Stimulated activated CD8-positive, alpha-beta memory T cell treated with anti-CD3 and anti-CD28 coated beads, Interleukin-4, amount 100 ng/mL, for 1 hour (primary cell): ENCODE measurements at regions not wholly inside any gene's neighbourhood (a gene's known extent, or its start where the extent isn't known, plus 50 kb on each side); places are given as distances from the start of the nearest gene placed in this dataset.

Source experiments
- DNase-seq, 2 donors: peaks; one replicate each; pipeline ENCODE4 v3.0.0-alpha.2; 2020; ENCODE audit warnings: low read depth in 2 of 2, low spot score in 1 of 2

DNA sequence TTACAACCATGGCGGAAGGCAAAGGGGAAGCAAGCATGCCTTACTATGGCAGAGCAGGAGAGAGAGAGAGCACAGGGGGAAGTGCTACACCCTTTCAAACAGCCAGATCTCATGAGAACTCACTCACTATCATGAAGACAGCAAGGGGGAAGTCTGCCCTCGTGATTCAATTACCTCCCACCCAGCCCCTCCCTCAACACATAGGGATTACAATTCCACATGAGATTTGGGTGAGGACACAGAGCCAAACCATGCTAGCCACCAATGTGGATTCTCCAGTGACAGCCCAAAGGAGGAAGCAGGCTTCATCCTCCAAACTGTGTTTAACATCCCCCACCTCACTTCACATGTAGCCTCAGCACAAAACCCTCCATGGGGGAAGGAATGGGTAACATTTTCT lies 563.7 kb downstream of the CDK5RAP2 start:
- no peak for DNase-seq

GRCh38 chr9:120014796-120015195 lies 565.2 kb downstream of the CDK5RAP2 start:
- no peak for DNase-seq

DNA sequence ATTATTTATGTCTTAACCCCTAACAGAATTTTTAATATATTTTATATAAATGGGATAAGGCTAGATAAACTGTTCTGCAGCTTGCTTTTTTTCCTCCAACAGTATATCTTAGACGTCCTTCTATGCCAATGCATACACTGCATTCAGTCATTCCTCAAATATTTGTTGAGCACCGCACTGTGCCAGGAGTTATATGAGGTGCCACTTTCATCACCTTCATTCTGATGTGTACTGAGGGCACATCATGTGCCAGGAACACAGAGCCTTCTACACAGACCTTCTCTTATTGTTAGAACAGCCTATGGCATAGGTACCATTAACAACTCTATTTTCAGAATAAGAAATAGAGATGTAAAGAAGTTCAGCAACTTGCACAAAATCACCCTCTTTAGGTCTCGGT lies 570.1 kb downstream of the CDK5RAP2 start:
- no peak for DNase-seq

DNA sequence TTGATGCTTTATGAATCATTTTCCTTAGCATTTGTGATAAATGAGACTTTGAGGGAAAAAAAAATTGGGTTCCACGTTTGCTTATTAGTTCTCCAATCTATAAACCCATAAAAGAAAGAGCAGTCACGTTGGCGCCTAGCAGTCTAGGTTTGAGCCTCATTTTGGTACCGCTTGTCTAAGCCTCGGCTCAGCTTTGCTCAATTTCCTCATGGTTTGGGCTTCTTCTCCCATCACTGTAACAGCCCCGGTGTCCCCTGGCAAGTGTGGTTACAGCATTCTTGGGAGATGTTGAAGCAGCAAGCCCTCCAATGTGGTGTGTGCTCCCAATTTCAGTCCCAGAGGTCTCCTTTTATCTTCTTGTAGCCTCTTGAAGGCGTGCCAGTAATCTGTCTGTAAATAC lies 578.4 kb downstream of the CDK5RAP2 start:
- DNase-seq: no peak

DNA sequence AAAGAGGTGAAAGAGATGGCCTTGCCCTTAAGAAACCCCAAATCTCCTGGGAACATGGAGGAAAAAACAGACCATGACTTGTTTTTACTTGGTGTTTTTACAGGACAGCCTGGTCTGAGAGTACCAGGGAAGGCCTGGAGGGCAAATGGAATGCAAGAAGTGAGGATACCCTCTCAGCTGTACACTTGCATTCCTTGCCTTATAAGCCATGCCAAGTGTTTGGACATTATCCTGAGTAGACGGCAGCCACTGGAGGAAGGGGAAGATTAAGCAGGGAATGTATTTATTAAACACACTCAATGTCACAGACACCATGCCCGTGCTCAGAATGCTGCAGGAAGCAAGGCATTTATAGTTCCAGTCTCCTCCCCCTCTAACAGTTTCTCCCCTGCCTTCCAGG lies 581.4 kb downstream of the CDK5RAP2 start:
- no peak for DNase-seq

GRCh38 chr9:119991797-119992196 lies 588.2 kb downstream of the CDK5RAP2 start:
- no peak for DNase-seq

- no peak for DNase-seq
Measured at GRCh38 chr9:119986713-119987112, 593.3 kb downstream of the CDK5RAP2 start.

DNA sequence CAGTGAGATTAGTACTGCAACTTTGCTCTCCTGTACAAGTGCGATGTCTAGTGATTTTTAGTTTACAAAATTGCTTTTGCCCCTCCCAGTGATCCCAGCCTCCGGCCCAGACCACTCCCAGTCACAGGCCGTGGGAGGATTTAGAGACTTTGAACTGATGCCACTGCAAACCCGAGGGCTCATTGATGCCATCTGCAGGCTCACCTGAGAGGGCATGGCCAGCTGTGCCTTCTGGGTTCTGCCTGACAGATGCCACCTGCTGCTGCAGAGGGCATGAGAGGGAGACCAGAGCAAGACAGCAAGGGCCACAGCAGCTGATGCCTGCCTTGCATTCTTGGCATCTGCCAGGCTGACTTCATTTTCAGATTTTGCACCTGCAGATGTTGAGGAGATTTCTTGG lies 593.8 kb downstream of the CDK5RAP2 start:
- no peak for DNase-seq

DNA sequence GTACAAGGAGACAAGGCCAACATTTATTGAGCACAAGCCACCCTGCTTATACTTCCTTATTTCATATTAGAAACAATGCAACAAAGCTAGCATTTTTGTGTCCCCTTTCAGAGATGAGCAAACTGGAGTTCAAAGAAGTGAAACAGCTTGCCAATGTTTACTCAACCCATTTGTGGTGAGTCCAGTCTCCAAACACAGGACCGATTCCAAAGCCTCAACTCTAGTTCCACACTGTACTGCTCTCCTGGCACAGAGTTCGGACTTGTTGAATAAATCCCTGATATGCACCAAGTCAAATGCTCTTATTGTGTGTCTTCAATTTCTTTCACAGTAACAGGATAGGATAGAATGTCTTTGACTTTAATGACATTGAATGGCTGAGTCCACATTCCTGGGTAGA lies 604.8 kb upstream of the BRINP1 start:
- DNase-seq: no peak

DNA sequence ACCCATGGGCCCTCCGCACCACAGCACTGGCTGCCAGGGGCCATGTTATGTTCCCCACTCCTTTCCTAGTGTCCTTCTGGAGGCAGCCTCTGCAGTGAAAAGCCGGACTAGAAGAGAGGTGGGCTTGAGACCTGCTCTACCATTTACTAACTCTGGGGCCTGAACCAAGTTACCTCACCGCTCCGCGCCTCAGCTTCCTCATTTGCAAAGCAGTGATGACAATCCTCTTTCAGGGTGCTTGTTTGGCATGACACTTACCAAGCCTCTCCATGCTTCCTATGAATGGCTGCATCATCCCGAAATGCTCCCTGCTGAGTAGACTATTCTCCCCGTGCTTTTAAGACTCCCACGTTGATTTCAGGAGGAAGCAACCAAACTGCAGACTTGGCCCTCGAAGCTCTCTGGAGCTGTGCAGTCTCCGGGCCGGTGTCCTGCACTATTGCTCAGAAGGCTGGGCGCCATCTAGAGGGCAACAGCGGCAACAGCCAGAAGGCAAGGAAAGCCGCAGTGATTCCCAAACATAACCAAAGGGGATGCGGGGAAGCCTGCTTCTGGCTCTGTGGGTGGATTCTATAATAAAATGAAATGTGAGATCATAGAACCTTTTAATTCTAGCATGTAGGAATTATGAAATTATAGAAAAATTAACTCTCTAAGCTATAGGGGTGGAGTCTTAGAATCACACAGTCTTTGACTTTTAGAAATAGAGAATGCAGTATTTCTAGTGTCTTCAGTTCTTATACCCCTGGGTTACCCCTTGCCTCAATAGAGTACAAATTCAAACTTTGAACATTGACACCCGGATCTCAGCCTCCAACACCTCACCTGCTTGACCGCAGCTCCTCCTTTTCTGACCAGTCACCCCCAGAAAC lies 599.8 kb upstream of the BRINP1 start:
- no peak for DNase-seq

DNA sequence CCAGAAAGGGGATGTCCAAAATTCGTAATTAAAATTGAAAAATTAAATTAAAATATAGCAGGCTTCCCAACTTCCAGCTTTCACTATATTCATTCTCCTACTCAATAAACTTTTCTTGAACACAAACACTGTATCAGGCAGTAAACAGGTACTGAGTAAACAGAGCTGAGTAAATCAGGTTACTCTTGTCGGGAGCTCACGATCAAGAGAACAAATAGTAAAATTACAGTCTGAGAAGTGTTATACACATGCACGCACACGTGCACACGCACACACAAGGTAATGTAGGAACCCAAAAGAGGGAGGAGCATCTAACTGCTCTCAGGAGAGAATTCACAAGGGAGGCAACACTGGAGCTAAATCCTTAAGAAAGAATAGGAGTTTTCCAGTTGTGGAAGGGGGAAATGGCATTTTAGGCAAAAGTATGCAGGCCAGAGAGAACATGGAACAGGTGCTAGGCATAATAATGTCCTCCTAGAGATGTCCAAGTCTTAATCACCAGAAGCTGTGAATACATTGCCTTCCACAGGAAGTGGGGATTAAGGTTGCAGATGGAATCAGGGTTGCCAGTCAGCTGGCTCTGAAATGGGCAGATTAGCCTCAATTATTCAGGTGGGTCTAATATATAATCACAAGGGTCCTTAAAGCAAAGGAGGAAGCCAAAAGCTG lies 598.8 kb upstream of the BRINP1 start:
- no peak for DNase-seq

GRCh38 chr9:119963798-119964372 lies 594.6 kb upstream of the BRINP1 start:
- DNase-seq: no peak

GRCh38 chr9:119963258-119963797 lies 594.1 kb upstream of the BRINP1 start:
- no peak for DNase-seq

DNA sequence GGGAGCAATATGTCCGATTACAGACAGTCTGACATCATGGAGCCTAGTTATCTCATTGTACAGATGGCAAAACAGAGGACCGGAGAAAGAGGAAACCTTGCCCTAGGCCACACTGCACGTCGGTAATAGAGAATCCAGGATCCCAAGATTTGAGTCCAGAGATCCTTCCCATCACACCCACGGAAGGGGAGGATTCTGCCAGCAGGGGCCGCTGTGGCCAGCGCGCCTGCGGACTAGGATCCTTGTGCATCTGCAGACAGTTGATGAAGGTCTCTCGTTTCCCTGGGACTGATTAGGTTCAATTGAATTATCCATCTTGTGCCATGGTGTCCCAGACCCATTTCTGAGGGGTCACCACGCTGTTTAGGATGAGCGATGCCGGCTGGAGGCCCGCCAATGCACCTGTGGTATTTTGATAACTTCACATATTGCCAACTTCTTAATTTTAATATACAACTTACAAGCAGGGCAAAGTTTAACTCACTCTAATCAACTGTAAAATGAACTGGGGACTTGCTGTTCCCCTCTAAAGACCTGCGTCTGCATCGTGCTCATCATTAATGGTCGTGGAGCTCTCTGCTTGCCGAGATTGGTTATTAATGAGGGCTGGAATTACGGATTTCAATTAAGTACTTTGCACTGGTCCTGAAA lies 592.7 kb upstream of the BRINP1 start:
- DNase-seq: no peak

- no peak for DNase-seq
Measured at GRCh38 chr9:119959846-119960545, 590.8 kb upstream of the BRINP1 start.

DNA sequence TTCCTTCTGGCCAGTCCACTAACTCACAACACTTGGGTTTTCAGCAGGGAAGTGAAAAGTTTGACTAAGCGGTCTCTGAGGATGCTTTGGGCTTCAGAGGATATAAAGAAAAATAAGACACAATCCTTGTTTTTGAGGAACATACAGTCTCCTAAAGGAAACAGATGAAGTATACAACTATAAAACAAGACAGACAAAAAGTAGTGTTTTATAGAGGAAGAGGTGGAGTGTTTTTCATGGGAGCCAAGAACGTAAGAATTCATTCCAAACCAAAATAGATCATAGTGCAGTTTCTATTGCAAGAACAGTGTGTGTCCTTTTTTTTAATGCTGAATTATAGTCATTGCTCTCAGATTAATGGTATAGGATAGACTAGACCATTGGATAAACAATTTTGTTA lies 586.9 kb upstream of the BRINP1 start:
- DNase-seq: no peak

DNA sequence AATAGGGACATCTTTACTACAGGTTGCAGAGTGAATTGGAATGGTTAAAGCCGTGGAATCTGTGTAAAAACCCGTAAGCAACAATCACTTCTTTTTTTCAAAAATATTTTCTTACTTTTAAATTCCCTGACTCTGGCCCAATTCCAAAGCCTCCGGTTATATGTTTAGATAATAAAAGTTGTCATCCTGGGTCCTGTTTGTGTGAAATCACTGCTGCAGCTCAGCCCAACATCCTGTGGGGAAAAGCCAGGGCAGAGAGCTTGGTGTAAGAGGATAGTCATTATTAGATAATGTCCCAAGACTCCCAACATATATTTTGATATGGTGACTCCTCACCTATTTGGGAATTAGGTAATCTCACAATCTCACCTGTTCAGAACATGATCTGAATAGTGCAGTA lies 586.0 kb upstream of the BRINP1 start:
- DNase-seq: no peak

DNA sequence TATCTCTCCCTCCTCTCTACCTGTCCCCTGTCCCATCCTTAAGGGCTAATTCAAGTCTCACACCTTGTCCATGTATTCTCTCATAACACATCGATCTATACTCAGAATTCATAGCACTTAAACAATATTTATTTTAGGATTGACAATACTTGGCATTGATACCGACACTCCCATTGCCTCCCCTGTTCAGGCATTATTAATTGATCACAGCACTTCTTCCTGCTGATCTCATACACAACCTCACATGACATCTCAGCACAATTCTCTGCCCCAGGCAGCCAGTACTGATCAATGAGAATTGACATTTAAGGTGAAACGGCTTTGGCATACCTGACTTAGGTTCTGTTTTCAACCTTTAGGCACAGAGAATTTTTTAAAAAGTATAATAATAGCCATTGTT lies 582.4 kb upstream of the BRINP1 start:
- DNase-seq: no peak

DNA sequence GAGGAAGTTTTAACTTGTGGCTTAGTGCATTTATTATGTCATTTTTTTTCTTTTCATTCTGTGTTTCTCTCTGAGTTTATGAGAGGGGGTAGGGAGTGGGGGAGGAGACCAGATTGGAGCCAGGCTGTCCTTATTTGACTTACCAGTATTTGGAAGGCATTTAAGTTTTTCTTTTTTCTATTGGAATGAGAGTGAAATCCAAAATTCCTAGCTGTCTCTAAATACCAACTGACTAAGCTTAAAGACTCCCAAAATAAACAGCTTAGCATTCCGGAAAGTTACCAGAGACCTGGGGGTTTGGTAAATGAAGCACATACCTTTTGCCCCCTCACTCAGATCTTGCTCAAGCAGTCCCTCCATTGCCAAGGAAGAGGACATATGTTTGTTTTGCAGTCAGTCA lies 581.9 kb upstream of the BRINP1 start:
- no peak for DNase-seq

GRCh38 chr9:119945686-119946085 lies 576.5 kb upstream of the BRINP1 start:
- no peak for DNase-seq

DNA sequence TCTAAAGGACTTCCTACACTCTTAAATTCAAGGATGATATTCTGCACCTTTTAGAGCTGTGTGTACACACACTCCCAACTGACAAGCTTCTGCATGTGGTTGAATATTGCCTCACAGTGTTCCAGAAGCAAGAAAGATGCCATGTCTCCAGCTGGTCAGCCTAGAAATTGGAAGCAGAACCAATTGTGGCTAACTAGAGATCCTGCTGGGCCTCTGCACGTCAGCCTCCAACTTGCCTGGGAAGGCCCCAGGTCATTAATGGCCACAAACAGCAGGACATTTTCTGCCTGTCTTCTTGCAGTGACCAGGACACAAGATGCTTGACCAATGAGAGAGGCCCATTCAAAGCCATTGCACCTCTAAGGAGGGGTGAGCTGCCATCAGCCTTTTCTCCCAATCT lies 571.9 kb upstream of the BRINP1 start:
- DNase-seq: no peak
